Panc1 (cell line): ENCODE measurements at regions not wholly inside any gene's neighbourhood (a gene's known extent, or its start where the extent isn't known, plus 50 kb on each side); places are given as distances from the start of the nearest gene placed in this dataset.

ENCODE experiments used
- CTCF ChIP-seq: fragments of 450-650 bp; IDR thresholded peaks from 2 replicates; pipeline ENCODE4 v1.5.1; 2017; ENCODE audit warnings: mild to moderate bottlenecking
- POLR2AphosphoS5 ChIP-seq: IDR thresholded peaks from 2 replicates; pipeline ENCODE4 v1.6.1; 2012; ENCODE audit warnings: mild to moderate bottlenecking, low read depth, low read length, moderate library complexity
- TCF7L2 ChIP-seq: IDR thresholded peaks from 2 replicates; pipeline ENCODE4 v1.6.1; 2011; ENCODE audit warnings: mild to moderate bottlenecking, low read depth, low read length, inconsistent platforms

GRCh38 chr1:56311766-56312165 is 267.6 kb downstream of the PLPP3 start:
- TF ChIP-seq CTCF (no peak), TCF7L2 (no peak), POLR2AphosphoS5 (no peak)
